ENCODE measurements at regions not wholly inside any gene's neighbourhood (a gene's known extent, or its start where the extent isn't known, plus 50 kb on each side); places are given as distances from the start of the nearest gene placed in this dataset.
A peak's percentile ranks its signal among the peaks of the same experiment; 100 is the strongest.

- Histone ChIP-seq H3K79me2 (ENCODE audit: control insufficient read depth, insufficient read depth, low read length, poor library complexity) (no peaks in the 10 kb centered on the region), H3K36me3 (ENCODE audit: control insufficient read depth in 1 of 2, insufficient read depth in 2 of 2, low read length in 2 of 2) (no peaks in the 10 kb centered on the region), H3K14ac (ENCODE audit: low read length) (no peak overlapping the region), H3K4me2 (ENCODE audit: low read length) (no peak overlapping the region), H3K23ac (ENCODE audit: low read length) (no peak overlapping the region), H2BK120ac (ENCODE audit: insufficient read depth, low read length, poor library complexity) (no peak overlapping the region), H3K18ac (ENCODE audit: low read length) (no peak overlapping the region), H2AFZ (ENCODE audit: insufficient read depth, low read length, poor library complexity) (no peak overlapping the region), H4K91ac (ENCODE audit: low read depth, low read length) (no peak overlapping the region), H3K4ac (ENCODE audit: low read depth, low read length) (no peak overlapping the region), H3K79me1 (ENCODE audit: low read length) (no peaks in the 10 kb centered on the region), H3K9ac (ENCODE audit: low read length) (no peak overlapping the region), H3K27ac (ENCODE audit: low read depth, low read length) (no peak overlapping the region), H3K4me3 (ENCODE audit: low read depth, low read length) (no peak overlapping the region), H4K8ac (ENCODE audit: low read depth, low read length) (no peak overlapping the region), H2BK12ac (ENCODE audit: low read length) (no peak overlapping the region), H3K9me3 (ENCODE audit: insufficient read depth, low read depth, low read length) (no peaks in the 10 kb centered on the region), H2AK5ac (ENCODE audit: low read length) (no peak overlapping the region), H3K27me3 (ENCODE audit: insufficient read depth, low read length) (no peaks in the 10 kb centered on the region), H3K4me1 (ENCODE audit: control insufficient read depth in 1 of 2, insufficient read depth in 2 of 2, low read length in 2 of 2) (no peaks in the 10 kb centered on the region), H2BK5ac (ENCODE audit: low read depth, low read length, poor library complexity) (no peak overlapping the region), H4K12ac (ENCODE audit: low read depth, low read length) (no peak overlapping the region)
- no CpG with 5 or more reads among the region's 9 CpGs for WGBS (ENCODE audit: extremely low coverage, insufficient coverage, insufficient read length)
- DNase-seq: peak in 1 of 2 donors; percentile 32
Observed at GRCh38 chr1:221937155-221937953, 195.5 kb upstream of the DUSP10 start.

- Histone ChIP-seq H2BK120ac (ENCODE audit: insufficient read depth, low read length, poor library complexity) (no peak overlapping the region), H3K9ac (ENCODE audit: low read length) (no peak overlapping the region), H3K4me2 (ENCODE audit: low read length) (no peak overlapping the region), H3K79me1 (ENCODE audit: low read length) (no peaks in the 10 kb centered on the region), H4K12ac (ENCODE audit: low read depth, low read length) (no peak overlapping the region), H3K23ac (ENCODE audit: low read length) (no peak overlapping the region), H3K4ac (ENCODE audit: low read depth, low read length) (no peak overlapping the region), H3K18ac (ENCODE audit: low read length) (no peak overlapping the region), H2AK5ac (ENCODE audit: low read length) (no peak overlapping the region), H2BK12ac (ENCODE audit: low read length) (no peak overlapping the region), H3K27ac (ENCODE audit: low read depth, low read length) (no peak overlapping the region), H4K8ac (ENCODE audit: low read depth, low read length) (no peak overlapping the region), H2BK5ac (ENCODE audit: low read depth, low read length, poor library complexity) (no peak overlapping the region), H3K79me2 (ENCODE audit: control insufficient read depth, insufficient read depth, low read length, poor library complexity) (no peaks in the 10 kb centered on the region), H4K91ac (ENCODE audit: low read depth, low read length) (no peak overlapping the region), H3K9me3 (ENCODE audit: insufficient read depth, low read depth, low read length) (no peaks in the 10 kb centered on the region), H3K36me3 (ENCODE audit: control insufficient read depth in 1 of 2, insufficient read depth in 2 of 2, low read length in 2 of 2) (no peaks in the 10 kb centered on the region), H2AFZ (ENCODE audit: insufficient read depth, low read length, poor library complexity) (no peak overlapping the region), H3K27me3 (ENCODE audit: insufficient read depth, low read length) (no peaks in the 10 kb centered on the region), H3K14ac (ENCODE audit: low read length) (no peak overlapping the region), H3K4me3 (ENCODE audit: low read depth, low read length) (no peak overlapping the region), H3K4me1 (ENCODE audit: control insufficient read depth in 1 of 2, insufficient read depth in 2 of 2, low read length in 2 of 2) (no peaks in the 10 kb centered on the region)
- WGBS (ENCODE audit: extremely low coverage, insufficient coverage, insufficient read length): no CpG with 5 or more reads among the region's 2 CpGs
- no peak for DNase-seq
Observed at GRCh38 chr1:221933814-221934213, 191.9 kb upstream of the DUSP10 start.

GRCh38 chr1:221926441-221926840 is 184.6 kb upstream of the DUSP10 start:
- Histone ChIP-seq H3K79me2 (ENCODE audit: control insufficient read depth, insufficient read depth, low read length, poor library complexity) (no peaks in the 10 kb centered on the region), H3K27me3 (ENCODE audit: insufficient read depth, low read length) (no peaks in the 10 kb centered on the region), H3K4me3 (ENCODE audit: low read depth, low read length) (no peak overlapping the region), H3K14ac (ENCODE audit: low read length) (no peak overlapping the region), H3K4me1 (ENCODE audit: control insufficient read depth in 1 of 2, insufficient read depth in 2 of 2, low read length in 2 of 2) (peaks cover 0 to 2% of the 10 kb centered on the region in 2 experiments), H4K91ac (ENCODE audit: low read depth, low read length) (no peak overlapping the region), H3K23ac (ENCODE audit: low read length) (no peak overlapping the region), H3K4ac (ENCODE audit: low read depth, low read length) (no peak overlapping the region), H2AFZ (ENCODE audit: insufficient read depth, low read length, poor library complexity) (no peak overlapping the region), H2BK120ac (ENCODE audit: insufficient read depth, low read length, poor library complexity) (no peak overlapping the region), H3K27ac (ENCODE audit: low read depth, low read length) (no peak overlapping the region), H4K12ac (ENCODE audit: low read depth, low read length) (no peak overlapping the region), H2BK12ac (ENCODE audit: low read length) (no peak overlapping the region), H2BK5ac (ENCODE audit: low read depth, low read length, poor library complexity) (no peak overlapping the region), H3K4me2 (ENCODE audit: low read length) (no peak overlapping the region), H3K79me1 (ENCODE audit: low read length) (no peaks in the 10 kb centered on the region), H3K9me3 (ENCODE audit: insufficient read depth, low read depth, low read length) (no peaks in the 10 kb centered on the region), H2AK5ac (ENCODE audit: low read length) (no peak overlapping the region), H3K18ac (ENCODE audit: low read length) (no peak overlapping the region), H3K9ac (ENCODE audit: low read length) (no peak overlapping the region), H3K36me3 (ENCODE audit: control insufficient read depth in 1 of 2, insufficient read depth in 2 of 2, low read length in 2 of 2) (no peaks in the 10 kb centered on the region), H4K8ac (ENCODE audit: low read depth, low read length) (no peak overlapping the region)
- no CpG with 5 or more reads among the region's 4 CpGs for WGBS (ENCODE audit: extremely low coverage, insufficient coverage, insufficient read length)
- DNase-seq: no peak

DNA sequence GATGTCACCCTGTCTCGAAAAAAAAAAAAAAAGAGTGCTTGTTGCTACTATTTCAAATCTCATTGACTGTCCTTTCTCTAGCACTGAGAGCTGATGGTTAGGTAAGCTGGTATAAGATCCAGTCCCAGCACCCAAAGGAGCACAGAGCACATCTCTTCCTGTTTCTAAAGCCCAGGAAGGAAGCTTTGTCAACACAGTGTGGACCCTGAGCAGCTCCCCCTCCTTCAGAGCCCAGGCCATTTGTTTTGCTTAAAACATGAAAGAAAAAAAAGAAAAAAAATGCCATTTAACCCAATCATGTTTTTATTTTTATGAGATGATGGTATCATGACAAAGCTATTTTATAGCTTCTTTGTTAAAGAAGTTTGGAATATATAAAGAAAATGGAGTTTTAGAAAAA is 184.1 kb upstream of the DUSP10 start:
- no peak overlapping the region for H3K4ac ChIP-seq (ENCODE audit: low read depth, low read length)
- no CpG with 5 or more reads among the region's 1 CpG for WGBS (ENCODE audit: extremely low coverage, insufficient coverage, insufficient read length)

More for the DNA sequence above, 184.1 kb upstream of the DUSP10 start:
- H3K79me2 ChIP-seq (ENCODE audit: control insufficient read depth, insufficient read depth, low read length, poor library complexity): no peaks in the 10 kb centered on the region
- no peak overlapping the region for H3K9ac ChIP-seq (ENCODE audit: low read length)
- H4K8ac ChIP-seq (ENCODE audit: low read depth, low read length): no peak overlapping the region
- DNase-seq: no peak
- H4K91ac ChIP-seq (ENCODE audit: low read depth, low read length): no peak overlapping the region
- no peaks in the 10 kb centered on the region for H3K27me3 ChIP-seq (ENCODE audit: insufficient read depth, low read length)
- no peak overlapping the region for H2AK5ac ChIP-seq (ENCODE audit: low read length)
- H3K14ac ChIP-seq (ENCODE audit: low read length): no peak overlapping the region
- no peak overlapping the region for H4K12ac ChIP-seq (ENCODE audit: low read depth, low read length)
- H3K23ac ChIP-seq (ENCODE audit: low read length): no peak overlapping the region
- no peak overlapping the region for H2BK120ac ChIP-seq (ENCODE audit: insufficient read depth, low read length, poor library complexity)
- H3K4me1 ChIP-seq (ENCODE audit: control insufficient read depth in 1 of 2, insufficient read depth in 2 of 2, low read length in 2 of 2): peaks cover 0 to 2% of the 10 kb centered on the region in 2 experiments
- H3K4me2 ChIP-seq (ENCODE audit: low read length): no peak overlapping the region
- H2AFZ ChIP-seq (ENCODE audit: insufficient read depth, low read length, poor library complexity): no peak overlapping the region
- H3K27ac ChIP-seq (ENCODE audit: low read depth, low read length): no peak overlapping the region
- no peaks in the 10 kb centered on the region for H3K9me3 ChIP-seq (ENCODE audit: insufficient read depth, low read depth, low read length)
- H2BK5ac ChIP-seq (ENCODE audit: low read depth, low read length, poor library complexity): no peak overlapping the region
- no peaks in the 10 kb centered on the region for H3K36me3 ChIP-seq (ENCODE audit: control insufficient read depth in 1 of 2, insufficient read depth in 2 of 2, low read length in 2 of 2)
- no peak overlapping the region for H3K4me3 ChIP-seq (ENCODE audit: low read depth, low read length)
- H3K79me1 ChIP-seq (ENCODE audit: low read length): no peaks in the 10 kb centered on the region
- no peak overlapping the region for H3K18ac ChIP-seq (ENCODE audit: low read length)
- no peak overlapping the region for H2BK12ac ChIP-seq (ENCODE audit: low read length)
